HG03095 (cell line): ENCODE measurements at regions not wholly inside any gene's neighbourhood (a gene's known extent, or its start where the extent isn't known, plus 50 kb on each side); places are given as distances from the start of the nearest gene placed in this dataset.
A peak's percentile ranks its signal among the peaks of the same experiment; 100 is the strongest.
"Not testable (repeated sequence)": the region's sequence is repeated elsewhere in the genome, so short reads cannot be mapped to it uniquely, and the experiment has no call there.

Experiments
- ATAC-seq: cut with Tn5 transposase; IDR thresholded peaks from one replicate; pipeline ENCODE4 v1.9.1; 2021; ENCODE audit warnings: moderate library complexity; ENCODE audit not compliant: unreplicated experiment

- no peak for ATAC-seq
Measured at GRCh38 chr4:171378323-171378722, 434.9 kb upstream of the GALNTL6 start.

- ATAC-seq: no peak
Measured at GRCh38 chr4:171376724-171377123, 436.5 kb upstream of the GALNTL6 start.

GRCh38 chr4:171353535-171353934 is 459.7 kb upstream of the GALNTL6 start:
- no peak for ATAC-seq

- ATAC-seq: no peak
Measured at GRCh38 chr4:171348090-171348489, 465.1 kb upstream of the GALNTL6 start.

GRCh38 chr4:171342646-171343045 is 470.6 kb upstream of the GALNTL6 start:
- no peak for ATAC-seq

DNA sequence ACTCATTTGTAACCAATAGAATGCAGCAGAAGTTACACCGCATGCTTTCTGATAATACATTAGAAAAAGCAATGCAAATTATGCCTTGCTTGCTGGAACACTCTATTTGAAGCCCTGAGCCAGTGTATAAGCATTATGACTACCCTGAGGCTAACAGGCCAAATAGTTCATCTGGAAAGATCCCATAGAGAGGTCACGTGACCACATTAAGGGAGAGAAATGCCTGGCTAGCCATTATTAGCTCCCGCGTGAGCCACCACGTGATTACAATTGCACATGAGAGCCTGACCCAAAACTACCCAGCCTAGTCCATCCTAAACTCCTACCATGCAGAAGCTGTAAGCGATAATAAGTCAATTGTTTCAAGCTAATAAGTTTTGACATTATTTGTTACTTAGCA is 472.9 kb upstream of the GALNTL6 start:
- no peak for ATAC-seq

DNA sequence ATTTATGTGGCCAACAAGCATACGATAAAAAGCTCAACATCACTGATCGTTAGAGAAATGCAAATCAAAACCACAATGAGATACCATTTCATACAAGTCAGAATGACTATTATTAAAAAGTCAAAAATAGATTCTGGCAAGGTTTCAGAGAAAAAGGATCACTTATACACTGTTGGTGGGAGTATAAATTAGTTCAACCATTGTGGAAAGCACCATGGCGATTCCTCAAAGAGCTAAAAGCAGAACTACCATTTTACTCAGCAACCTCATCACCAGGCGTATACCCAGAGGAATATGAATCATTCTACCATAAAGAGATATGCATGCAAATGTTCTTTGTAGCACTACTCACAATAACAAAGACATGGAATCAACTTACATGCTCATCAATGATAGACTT is 478.7 kb upstream of the GALNTL6 start:
- peak; percentile 70 for ATAC-seq

DNA sequence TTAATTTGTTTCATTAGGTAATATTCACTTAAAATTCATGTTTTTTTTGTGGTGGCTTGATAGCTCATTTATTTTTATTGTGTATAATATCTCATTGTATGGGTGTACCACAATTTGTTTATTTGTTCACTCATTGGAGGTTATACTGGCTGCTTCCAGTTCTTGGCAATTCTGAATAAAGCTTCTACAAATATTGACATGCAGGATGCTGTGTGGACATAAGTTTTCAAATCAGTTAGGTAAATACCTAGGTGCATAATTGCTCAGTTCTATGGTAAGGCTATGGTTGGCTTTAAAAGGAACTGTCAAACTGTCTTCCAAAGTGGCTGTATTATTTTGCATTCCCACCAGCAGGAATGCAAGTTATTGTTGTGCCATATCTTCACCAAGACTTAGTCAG is 504.5 kb upstream of the GALNTL6 start:
- no peak for ATAC-seq

DNA sequence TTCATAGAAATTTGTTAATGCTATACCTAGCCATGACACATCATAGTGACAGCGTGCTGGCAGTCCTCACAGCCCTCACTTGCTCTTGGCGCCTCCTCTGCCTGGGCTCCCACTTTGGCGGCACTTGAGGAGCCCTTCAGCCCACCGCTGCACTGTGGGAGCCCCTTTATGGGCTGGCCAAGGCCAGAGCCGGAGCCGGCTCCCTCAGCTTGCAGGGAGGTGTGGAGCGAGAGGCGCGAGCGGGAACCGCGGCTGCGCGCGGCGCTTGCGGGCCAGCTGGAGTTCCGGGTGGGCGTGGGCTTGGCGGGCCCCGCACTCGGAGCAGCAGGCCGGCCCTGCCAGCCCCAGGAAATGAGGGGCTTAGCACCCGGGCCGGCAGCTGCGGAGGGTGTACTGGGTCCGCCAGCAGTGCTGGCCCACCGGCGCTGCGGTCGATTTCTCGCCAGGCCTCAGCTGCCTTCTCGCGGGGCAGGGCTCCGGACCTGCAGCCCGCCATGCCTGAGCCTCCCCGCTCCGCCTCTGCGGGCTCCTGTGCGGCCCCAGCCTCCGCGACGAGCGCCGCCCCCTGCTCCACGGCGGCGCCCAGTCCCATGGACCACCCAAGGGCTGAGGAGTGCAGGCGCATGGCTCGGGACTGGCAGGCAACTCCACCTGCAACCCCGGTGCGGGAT is 515.0 kb upstream of the GALNTL6 start:
- ATAC-seq: not testable (repeated sequence)

DNA sequence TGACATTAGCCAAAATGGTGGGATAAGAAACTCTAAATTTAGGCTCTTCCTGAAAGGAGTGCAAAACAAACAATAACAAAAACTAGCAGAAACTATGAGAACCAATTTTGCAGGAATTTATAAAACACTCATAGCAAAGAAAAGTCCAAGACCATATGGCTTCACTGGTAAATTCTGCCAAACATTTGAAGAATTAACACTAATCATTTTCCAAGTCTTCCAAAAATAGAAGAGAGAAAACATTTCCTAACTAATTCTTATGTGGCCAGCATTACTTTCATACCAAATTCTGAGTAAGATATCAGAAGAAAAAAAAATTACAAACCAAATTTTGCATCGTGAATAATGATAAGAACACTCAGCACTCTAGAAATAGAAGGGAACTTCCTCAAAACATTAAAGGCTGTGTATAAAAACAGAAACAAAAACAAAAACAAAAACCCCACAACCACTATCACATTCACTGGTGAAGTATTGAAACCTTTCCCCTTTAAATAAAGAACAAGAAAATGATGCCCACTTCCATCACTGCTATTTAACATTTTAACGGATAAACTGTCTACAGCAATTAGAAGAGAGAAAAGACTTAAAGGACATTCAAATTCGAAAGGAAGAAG is 524.3 kb upstream of the GALNTL6 start:
- no peak for ATAC-seq

- no peak for ATAC-seq
Measured at GRCh38 chr4:171281359-171281758, 531.8 kb upstream of the GALNTL6 start.

DNA sequence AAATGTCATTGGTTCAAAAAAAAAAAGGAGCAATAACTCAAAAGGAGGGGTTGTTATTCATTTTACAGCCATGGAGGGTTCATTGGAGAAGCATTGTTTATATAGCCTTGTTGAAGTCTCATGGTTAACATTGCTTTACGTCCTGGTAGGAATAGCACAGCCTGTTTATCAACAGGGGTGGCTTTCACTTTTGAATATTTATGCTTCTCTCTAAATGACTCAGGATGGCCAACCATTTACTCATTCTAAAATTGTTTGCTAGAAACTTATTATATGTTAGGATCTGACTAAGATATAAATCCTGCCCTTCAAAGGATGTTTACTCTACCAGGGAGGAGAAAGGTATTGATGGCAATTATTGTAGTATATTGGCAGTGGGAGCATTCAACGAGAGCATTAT is 534.1 kb upstream of the GALNTL6 start:
- no peak for ATAC-seq

DNA sequence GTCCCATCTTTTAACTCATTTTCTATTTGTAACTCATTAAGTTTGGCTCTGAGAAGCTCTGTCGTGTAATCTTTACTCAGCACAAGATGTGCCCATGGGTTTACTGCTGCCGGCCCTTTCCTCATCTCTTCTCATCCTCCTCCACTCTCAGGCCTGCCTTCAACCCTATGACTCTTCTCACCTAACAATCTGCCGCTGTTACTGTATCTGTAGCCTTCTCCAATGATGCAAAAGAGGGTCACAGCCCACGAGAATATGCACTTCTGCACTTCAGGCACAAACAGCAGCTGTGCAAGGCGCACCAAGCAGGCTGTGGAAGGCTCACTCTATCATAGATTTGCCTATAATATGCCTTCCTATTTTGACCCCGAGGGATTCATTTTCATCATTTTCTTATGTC is 546.5 kb upstream of the GALNTL6 start:
- ATAC-seq: no peak

- no peak for ATAC-seq
Measured at GRCh38 chr4:171265190-171265818, 547.9 kb upstream of the GALNTL6 start.

DNA sequence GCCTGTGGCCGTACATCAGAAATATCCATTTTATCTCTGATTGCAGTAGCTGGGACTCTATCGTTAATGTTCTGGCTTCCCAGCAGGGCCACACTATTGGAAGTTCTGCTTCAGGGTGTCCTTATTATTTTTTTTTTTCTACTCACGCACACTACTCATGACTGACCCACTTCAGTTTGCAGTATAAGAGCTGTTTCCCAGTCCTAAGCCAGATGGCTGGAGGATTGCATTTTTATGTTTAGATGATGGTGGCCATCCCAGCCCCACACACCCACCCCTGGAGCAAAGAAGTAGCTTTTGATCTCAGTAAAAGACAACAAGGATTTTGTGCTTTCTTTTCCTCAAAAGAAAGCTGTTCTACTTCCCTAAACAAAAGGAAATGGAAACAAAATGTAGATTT is 557.0 kb upstream of the GALNTL6 start:
- no peak for ATAC-seq

- no peak for ATAC-seq
Measured at GRCh38 chr4:171246948-171247347, 566.3 kb upstream of the GALNTL6 start.

DNA sequence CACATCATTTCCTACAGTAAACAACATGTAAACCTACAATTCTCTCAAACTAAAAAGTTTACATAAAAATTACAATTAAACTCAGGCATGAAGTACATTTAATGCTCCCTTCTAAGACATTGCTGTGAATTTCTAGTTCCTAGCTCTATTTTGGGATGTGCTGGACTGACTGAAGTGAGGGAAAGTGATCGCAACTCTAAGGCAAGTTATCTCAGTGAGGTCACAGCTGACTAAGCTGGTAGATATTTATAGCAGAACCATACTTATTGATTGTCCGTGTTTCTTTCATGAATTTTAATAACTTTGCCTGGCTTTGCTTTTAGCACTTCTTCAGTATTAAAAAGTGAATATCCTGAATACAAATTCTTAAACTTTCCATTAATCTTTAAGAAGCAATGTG is 570.4 kb upstream of the GALNTL6 start:
- ATAC-seq: no peak

DNA sequence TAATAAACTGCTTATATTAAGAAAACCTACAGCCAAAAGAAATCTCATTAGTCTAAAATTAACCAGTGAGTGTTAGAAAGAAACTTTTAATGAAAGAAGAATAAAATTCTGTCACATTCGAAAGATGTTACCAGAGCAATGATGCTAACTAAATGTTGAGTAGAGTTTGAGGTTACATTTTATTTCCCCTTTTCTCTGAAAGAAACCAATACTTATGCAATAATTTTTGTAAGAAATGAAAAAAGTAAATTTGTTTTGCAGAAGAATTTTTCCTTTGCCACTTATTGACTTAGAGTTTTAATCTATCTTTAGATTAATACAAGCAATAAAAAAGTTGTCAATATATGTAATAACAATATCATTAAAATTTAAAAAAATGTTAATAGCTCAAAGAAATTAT is 574.0 kb upstream of the GALNTL6 start:
- no peak for ATAC-seq

- ATAC-seq: no peak
Measured at GRCh38 chr4:171235521-171235920, 577.7 kb upstream of the GALNTL6 start.

- not testable (repeated sequence) for ATAC-seq
Measured at GRCh38 chr4:171229354-171229753, 583.9 kb upstream of the GALNTL6 start.

GRCh38 chr4:171221181-171221580 is 592.0 kb upstream of the GALNTL6 start:
- no peak for ATAC-seq

DNA sequence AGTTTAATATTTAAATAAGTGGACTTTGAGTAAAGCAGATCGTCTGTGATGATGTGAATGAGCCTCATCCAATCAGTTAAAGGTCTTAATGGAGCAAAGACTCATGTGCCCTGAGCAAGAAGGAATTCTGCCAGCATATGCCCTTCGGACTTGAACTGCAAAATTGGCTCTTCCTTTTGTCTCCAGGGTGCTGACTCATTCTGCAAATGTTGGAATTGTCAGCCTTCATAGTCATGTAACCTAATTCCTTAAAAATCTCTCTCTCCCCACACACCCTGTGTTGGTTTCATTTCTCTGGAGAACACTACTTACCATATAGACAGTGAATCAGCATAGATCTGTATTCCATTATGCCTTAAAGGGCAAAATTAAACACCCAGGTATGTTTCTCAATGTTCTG is 609.8 kb upstream of the GALNTL6 start:
- ATAC-seq: no peak
